ENCODE measurements at regions not wholly inside any gene's neighbourhood (a gene's known extent, or its start where the extent isn't known, plus 50 kb on each side); places are given as distances from the start of the nearest gene placed in this dataset.

DNA sequence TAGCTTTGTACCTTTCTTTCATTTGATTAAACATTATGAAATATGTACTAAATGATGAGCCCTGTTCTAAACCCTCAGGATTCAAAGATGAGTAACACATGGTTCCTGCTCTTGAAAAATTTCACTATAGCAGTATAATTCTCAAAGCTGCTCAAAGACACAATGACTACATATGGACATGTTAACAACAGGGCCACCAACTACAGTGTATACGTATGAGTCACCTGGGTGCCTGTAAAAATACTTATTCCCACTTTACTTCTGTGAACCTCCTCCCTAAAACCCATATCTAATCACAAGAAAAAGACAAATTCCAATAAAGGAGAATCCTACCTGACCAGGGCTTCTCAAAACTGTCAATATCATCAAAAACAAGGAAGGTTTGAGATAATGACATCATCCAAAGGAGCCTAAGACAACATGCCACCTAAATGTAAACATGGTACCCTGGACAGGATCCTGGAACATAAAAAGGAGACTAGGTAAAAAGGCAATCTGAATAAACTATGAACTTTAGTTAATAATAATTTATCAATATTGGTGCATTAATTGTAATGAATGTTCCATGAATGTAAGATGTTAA, 84.7 kb downstream of the FAM161A start:
- H3K27me3 ChIP-seq = no peaks in the 10 kb centered on the region
- TF ChIP-seq, protein P1, sequence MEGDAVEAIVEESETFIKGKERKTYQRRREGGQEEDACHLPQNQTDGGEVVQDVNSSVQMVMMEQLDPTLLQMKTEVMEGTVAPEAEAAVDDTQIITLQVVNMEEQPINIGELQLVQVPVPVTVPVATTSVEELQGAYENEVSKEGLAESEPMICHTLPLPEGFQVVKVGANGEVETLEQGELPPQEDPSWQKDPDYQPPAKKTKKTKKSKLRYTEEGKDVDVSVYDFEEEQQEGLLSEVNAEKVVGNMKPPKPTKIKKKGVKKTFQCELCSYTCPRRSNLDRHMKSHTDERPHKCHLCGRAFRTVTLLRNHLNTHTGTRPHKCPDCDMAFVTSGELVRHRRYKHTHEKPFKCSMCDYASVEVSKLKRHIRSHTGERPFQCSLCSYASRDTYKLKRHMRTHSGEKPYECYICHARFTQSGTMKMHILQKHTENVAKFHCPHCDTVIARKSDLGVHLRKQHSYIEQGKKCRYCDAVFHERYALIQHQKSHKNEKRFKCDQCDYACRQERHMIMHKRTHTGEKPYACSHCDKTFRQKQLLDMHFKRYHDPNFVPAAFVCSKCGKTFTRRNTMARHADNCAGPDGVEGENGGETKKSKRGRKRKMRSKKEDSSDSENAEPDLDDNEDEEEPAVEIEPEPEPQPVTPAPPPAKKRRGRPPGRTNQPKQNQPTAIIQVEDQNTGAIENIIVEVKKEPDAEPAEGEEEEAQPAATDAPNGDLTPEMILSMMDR (IDR thresholded peaks at IDR 0.05) = no peak
- TF ChIP-seq POLR2A (IDR thresholded peaks at IDR 0.05) = no peak
- intact Hi-C loops (cut with DNase I) = loop anchor here (5.0 kb wide), 1 partner anchor 72 kb away; no protein-coding TSS in a partner anchor
- H3K4me3 ChIP-seq = no peak overlapping the region
- ATAC-seq (no peak), DNase-seq (no peak)
- WGBS, 2 donors = 71 to 72% methylated on average over 1 of the region's 1 CpG
- H3K9me3 ChIP-seq = no peaks in the 10 kb centered on the region
- peaks cover 7% of the 10 kb centered on the region for H3K4me1 ChIP-seq
- no peak overlapping the region for H3K27ac ChIP-seq
- no peaks in the 10 kb centered on the region for H3K36me3 ChIP-seq (replicated peaks in 1 of 2; ENCODE audit: insufficient read depth in 1 of 2, low read depth in 2 of 2)

DNA sequence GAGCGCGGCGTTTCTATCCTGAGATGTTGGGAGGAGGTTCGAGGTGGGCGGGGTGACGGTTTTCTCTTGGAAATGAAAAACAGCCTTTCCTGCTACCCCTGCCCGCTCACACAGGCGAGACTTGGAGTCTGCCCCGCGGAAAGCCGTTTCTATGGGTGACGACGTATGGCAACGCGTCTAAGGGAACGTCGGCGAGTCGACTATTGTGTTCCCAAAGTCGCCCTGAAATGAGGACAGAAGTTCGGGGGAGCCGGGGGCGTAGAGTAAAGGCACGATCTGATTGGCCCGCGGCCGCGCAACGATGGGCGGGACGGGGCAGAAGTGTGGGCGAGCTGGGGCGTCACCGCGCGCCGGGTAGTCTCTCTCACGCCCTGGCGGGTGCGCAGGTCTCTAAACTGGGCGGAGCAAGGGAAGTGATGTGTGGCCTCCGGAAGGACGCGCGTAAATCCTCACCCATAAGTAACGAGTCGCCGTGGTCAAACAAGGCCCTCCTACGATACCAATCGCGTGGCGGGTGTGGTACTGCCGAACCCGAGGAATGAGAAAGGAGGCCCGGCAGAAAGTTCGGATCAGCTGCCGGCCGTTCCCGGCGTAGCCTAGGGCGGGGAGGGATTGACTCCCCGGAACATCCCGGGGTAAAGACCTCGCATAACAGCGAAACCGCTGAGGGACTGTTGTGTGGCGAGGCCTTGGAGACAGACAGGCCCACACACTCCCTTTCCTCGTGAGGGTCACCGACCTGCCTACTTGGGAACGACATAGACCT, 89.6 kb downstream of the FAM161A start:
- intact Hi-C loops (cut with DNase I) = no loop called here

DNA sequence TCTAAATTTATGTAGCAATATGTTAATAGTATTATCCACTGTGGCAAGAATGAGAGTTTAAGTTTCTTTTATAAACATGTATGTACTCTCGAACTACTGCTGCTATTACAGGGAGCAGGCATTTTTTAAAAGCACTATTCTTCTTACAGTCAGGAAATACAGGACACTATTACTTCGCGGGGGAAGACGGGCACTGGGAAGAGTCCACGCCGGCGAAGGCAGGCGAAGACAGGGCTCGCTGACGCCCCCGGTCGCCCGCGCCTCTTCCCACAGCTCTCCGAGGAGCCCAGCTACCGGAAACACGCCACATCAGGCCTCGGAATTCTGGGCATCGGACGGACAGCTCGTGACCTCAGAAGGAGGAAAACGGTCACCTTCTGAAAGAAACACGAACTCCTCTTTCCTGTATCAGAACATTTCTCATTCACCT, 90.2 kb downstream of the FAM161A start:
- Histone ChIP-seq H3K36me3 (replicated peaks in 1 of 2; ENCODE audit: insufficient read depth in 1 of 2, low read depth in 2 of 2) (no peaks in the 10 kb centered on the region), H3K27ac (peak overlapping the region; percentile 98 to 99 (median 98)), H3K4me3 (peak overlapping the region; percentile 11 to 34), H3K9me3 (no peaks in the 10 kb centered on the region), H3K4me1 (peaks cover 7% of the 10 kb centered on the region), H3K27me3 (no peaks in the 10 kb centered on the region)
- WGBS, 2 donors = 0% methylated on average over 18 to 23 of the region's 23 CpGs
- TF ChIP-seq, protein P1 (IDR thresholded peaks at IDR 0.05) = peak in 2 of 7 experiments; percentile 13 to 29
- TF ChIP-seq POLR2A (IDR thresholded peaks at IDR 0.05) = peak in 1 of 3 donors; percentile 10
- ATAC-seq = peak; percentile 70
- DNase-seq = peak; percentile 84 to 88 (median 86)
- intact Hi-C loops (cut with DNase I) = no loop called here

More for the DNA sequence above, 89.6 kb downstream of the FAM161A start:
- Histone ChIP-seq H3K36me3 (replicated peaks in 1 of 2; ENCODE audit: insufficient read depth in 1 of 2, low read depth in 2 of 2) (no peaks in the 10 kb centered on the region), H3K27me3 (no peaks in the 10 kb centered on the region), H3K27ac (peak overlapping the region; percentile 98 to 99 (median 98)), H3K9me3 (no peaks in the 10 kb centered on the region), H3K4me3 (peak overlapping the region; percentile 11 to 34), H3K4me1 (peaks cover 7% of the 10 kb centered on the region)
- DNase-seq = peak; percentile 97 to 99 (median 98)
- TF ChIP-seq, protein P1 (IDR thresholded peaks at IDR 0.05) = peak in 1 of 7 experiments; percentile 23
- TF ChIP-seq POLR2A (IDR thresholded peaks at IDR 0.05) = peak; percentile 87 to 99 (median 98)
- WGBS, 2 donors = 0 to 2% methylated on average over 34 to 70 of the region's 70 CpGs
- ATAC-seq = peak; percentile 99

DNA sequence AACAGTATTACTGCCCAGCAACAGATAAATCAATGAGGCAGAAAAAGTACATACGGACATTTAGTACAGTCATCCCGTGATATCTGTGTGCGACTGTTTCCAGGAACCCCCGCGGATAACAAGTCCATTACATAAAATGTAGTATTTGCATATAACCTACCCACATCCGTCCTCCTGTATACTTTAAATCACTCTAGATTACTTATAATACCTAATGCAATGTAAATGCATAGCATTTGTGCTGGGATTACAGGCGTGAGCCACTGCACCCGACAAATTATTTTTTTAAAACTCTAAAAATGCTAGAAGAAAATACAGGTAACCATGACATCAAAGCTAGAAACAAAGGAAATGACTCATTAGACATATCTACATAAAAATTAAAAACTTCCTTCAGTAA, 91.6 kb downstream of the FAM161A start:
- peaks cover 7% of the 10 kb centered on the region for H3K4me1 ChIP-seq
- TF ChIP-seq, protein P1 (IDR thresholded peaks at IDR 0.05) = no peak
- TF ChIP-seq POLR2A (IDR thresholded peaks at IDR 0.05) = no peak
- H3K36me3 ChIP-seq (replicated peaks in 1 of 2; ENCODE audit: insufficient read depth in 1 of 2, low read depth in 2 of 2) = no peaks in the 10 kb centered on the region
- no peak overlapping the region for H3K4me3 ChIP-seq
- no peak overlapping the region for H3K27ac ChIP-seq
- WGBS, 2 donors = 92 to 95% methylated on average over 8 of the region's 8 CpGs
- intact Hi-C loops (cut with DNase I) = no loop called here
- DNase-seq = no peak
- ATAC-seq = no peak
- H3K9me3 ChIP-seq = no peaks in the 10 kb centered on the region
- H3K27me3 ChIP-seq = no peaks in the 10 kb centered on the region
